ENCODE measurements at regions not wholly inside any gene's neighbourhood (a gene's known extent, or its start where the extent isn't known, plus 50 kb on each side); places are given as distances from the start of the nearest gene placed in this dataset.

- no peak overlapping the region for H3K27ac Mint-ChIP-seq
- ChIA-PET POLR2A (no interaction called here), CTCF (no interaction called here)
- H3K36me3 Mint-ChIP-seq (ENCODE audit: low read depth): no peaks in the 10 kb centered on the region
- H3K27me3 Mint-ChIP-seq: no peaks in the 10 kb centered on the region
- no peaks in the 10 kb centered on the region for H3K4me1 Mint-ChIP-seq
- no peaks in the 10 kb centered on the region for H3K9me3 Mint-ChIP-seq
- DNase-seq: no peak
- no peak overlapping the region for H3K4me3 Mint-ChIP-seq
Measured at GRCh38 chr2:167551416-167551815, 663.1 kb downstream of the XIRP2 start.

- no peaks in the 10 kb centered on the region for H3K9me3 Mint-ChIP-seq
- ChIA-PET CTCF (interaction anchor here (0.5 kb wide), 1 partner anchor 18 kb away, joined by 3 read pairs; no protein-coding TSS in a partner anchor), POLR2A (no interaction called here)
- DNase-seq: no peak
- no peak overlapping the region for H3K4me3 Mint-ChIP-seq
- H3K27ac Mint-ChIP-seq: no peak overlapping the region
- H3K27me3 Mint-ChIP-seq: no peaks in the 10 kb centered on the region
- H3K4me1 Mint-ChIP-seq: no peaks in the 10 kb centered on the region
- H3K36me3 Mint-ChIP-seq (ENCODE audit: low read depth): no peaks in the 10 kb centered on the region
Measured at GRCh38 chr2:167550448-167550847, 662.2 kb downstream of the XIRP2 start.

- H3K27ac Mint-ChIP-seq: no peak overlapping the region
- DNase-seq: no peak
- no peaks in the 10 kb centered on the region for H3K36me3 Mint-ChIP-seq (ENCODE audit: low read depth)
- H3K4me3 Mint-ChIP-seq: no peak overlapping the region
- POLR2A ChIA-PET: no interaction called here
- CTCF ChIA-PET: no interaction called here
- no peaks in the 10 kb centered on the region for H3K4me1 Mint-ChIP-seq
- no peaks in the 10 kb centered on the region for H3K9me3 Mint-ChIP-seq
- H3K27me3 Mint-ChIP-seq: no peaks in the 10 kb centered on the region
Measured at GRCh38 chr2:167548396-167548795, 660.1 kb downstream of the XIRP2 start.

GRCh38 chr2:167544602-167545001 lies 656.3 kb downstream of the XIRP2 start:
- H3K27ac Mint-ChIP-seq: no peak overlapping the region
- no peaks in the 10 kb centered on the region for H3K9me3 Mint-ChIP-seq
- H3K27me3 Mint-ChIP-seq: no peaks in the 10 kb centered on the region
- no peaks in the 10 kb centered on the region for H3K36me3 Mint-ChIP-seq (ENCODE audit: low read depth)
- ChIA-PET POLR2A (no interaction called here), CTCF (interaction anchor here (0.7 kb wide), 1 partner anchor 1303 kb away, joined by 3 read pairs; no protein-coding TSS in a partner anchor)
- H3K4me3 Mint-ChIP-seq: no peak overlapping the region
- H3K4me1 Mint-ChIP-seq: no peaks in the 10 kb centered on the region
- no peak for DNase-seq

- ChIA-PET POLR2A (no interaction called here), CTCF (no interaction called here)
- Mint-ChIP-seq H3K36me3 (ENCODE audit: low read depth) (no peaks in the 10 kb centered on the region), H3K27me3 (no peaks in the 10 kb centered on the region), H3K27ac (no peak overlapping the region), H3K4me1 (no peaks in the 10 kb centered on the region), H3K9me3 (no peaks in the 10 kb centered on the region), H3K4me3 (no peak overlapping the region)
- no peak for DNase-seq
Measured at GRCh38 chr2:167543721-167544120, 655.4 kb downstream of the XIRP2 start.

- no peaks in the 10 kb centered on the region for H3K36me3 Mint-ChIP-seq (ENCODE audit: low read depth)
- H3K27ac Mint-ChIP-seq: no peak overlapping the region
- ChIA-PET CTCF (no interaction called here), POLR2A (no interaction called here)
- H3K27me3 Mint-ChIP-seq: no peaks in the 10 kb centered on the region
- no peaks in the 10 kb centered on the region for H3K9me3 Mint-ChIP-seq
- no peak overlapping the region for H3K4me3 Mint-ChIP-seq
- no peaks in the 10 kb centered on the region for H3K4me1 Mint-ChIP-seq
- DNase-seq: no peak
Measured at GRCh38 chr2:167537743-167538142, 649.5 kb downstream of the XIRP2 start.

- CTCF ChIA-PET: no interaction called here
- POLR2A ChIA-PET: no interaction called here
Measured at GRCh38 chr2:167534443-167534842, 646.2 kb downstream of the XIRP2 start.

GRCh38 chr2:167524786-167525185 lies 636.5 kb downstream of the XIRP2 start:
- Mint-ChIP-seq H3K27me3 (no peaks in the 10 kb centered on the region), H3K27ac (no peak overlapping the region), H3K36me3 (ENCODE audit: low read depth) (no peaks in the 10 kb centered on the region), H3K4me3 (no peak overlapping the region), H3K9me3 (no peaks in the 10 kb centered on the region), H3K4me1 (no peaks in the 10 kb centered on the region)
- DNase-seq: no peak
- CTCF ChIA-PET: no interaction called here
- POLR2A ChIA-PET: no interaction called here

More at GRCh38 chr2:167534443-167534842, 646.2 kb downstream of the XIRP2 start:
- Mint-ChIP-seq H3K27me3 (no peaks in the 10 kb centered on the region), H3K9me3 (no peaks in the 10 kb centered on the region), H3K4me3 (no peak overlapping the region), H3K36me3 (ENCODE audit: low read depth) (no peaks in the 10 kb centered on the region), H3K27ac (no peak overlapping the region), H3K4me1 (no peaks in the 10 kb centered on the region)
- DNase-seq: no peak

- POLR2A ChIA-PET: no interaction called here
Measured at GRCh38 chr2:167510071-167510759, 621.9 kb downstream of the XIRP2 start.

GRCh38 chr2:167509586-167509985 lies 621.3 kb downstream of the XIRP2 start:
- Mint-ChIP-seq H3K4me3 (no peak overlapping the region), H3K27me3 (no peaks in the 10 kb centered on the region), H3K27ac (no peak overlapping the region), H3K36me3 (ENCODE audit: low read depth) (no peaks in the 10 kb centered on the region), H3K4me1 (no peaks in the 10 kb centered on the region), H3K9me3 (no peaks in the 10 kb centered on the region)
- ChIA-PET CTCF (no interaction called here), POLR2A (no interaction called here)
- DNase-seq: no peak

More at GRCh38 chr2:167510071-167510759, 621.9 kb downstream of the XIRP2 start:
- CTCF ChIA-PET: no interaction called here
- Mint-ChIP-seq H3K4me1 (no peaks in the 10 kb centered on the region), H3K4me3 (no peak overlapping the region), H3K9me3 (no peaks in the 10 kb centered on the region), H3K27ac (no peak overlapping the region), H3K27me3 (no peaks in the 10 kb centered on the region), H3K36me3 (ENCODE audit: low read depth) (no peaks in the 10 kb centered on the region)
- no peak for DNase-seq

- no peaks in the 10 kb centered on the region for H3K9me3 Mint-ChIP-seq
- DNase-seq: no peak
- H3K4me3 Mint-ChIP-seq: no peak overlapping the region
- H3K27me3 Mint-ChIP-seq: no peaks in the 10 kb centered on the region
- no peaks in the 10 kb centered on the region for H3K4me1 Mint-ChIP-seq
- H3K36me3 Mint-ChIP-seq (ENCODE audit: low read depth): no peaks in the 10 kb centered on the region
- ChIA-PET POLR2A (no interaction called here), CTCF (no interaction called here)
- no peak overlapping the region for H3K27ac Mint-ChIP-seq
Measured at GRCh38 chr2:167508709-167509108, 620.4 kb downstream of the XIRP2 start.

- DNase-seq: no peak
- Mint-ChIP-seq H3K27ac (no peak overlapping the region), H3K36me3 (ENCODE audit: low read depth) (no peaks in the 10 kb centered on the region), H3K4me1 (no peaks in the 10 kb centered on the region), H3K4me3 (no peak overlapping the region), H3K9me3 (no peaks in the 10 kb centered on the region), H3K27me3 (no peaks in the 10 kb centered on the region)
- CTCF ChIA-PET: no interaction called here
- POLR2A ChIA-PET: no interaction called here
Measured at GRCh38 chr2:167506395-167506794, 618.1 kb downstream of the XIRP2 start.

GRCh38 chr2:167504695-167505094 lies 616.4 kb downstream of the XIRP2 start:
- Mint-ChIP-seq H3K4me1 (no peaks in the 10 kb centered on the region), H3K27me3 (no peaks in the 10 kb centered on the region), H3K36me3 (ENCODE audit: low read depth) (no peaks in the 10 kb centered on the region), H3K9me3 (no peaks in the 10 kb centered on the region), H3K4me3 (no peak overlapping the region), H3K27ac (no peak overlapping the region)
- ChIA-PET POLR2A (no interaction called here), CTCF (no interaction called here)
- no peak for DNase-seq

GRCh38 chr2:167504061-167504460 lies 615.8 kb downstream of the XIRP2 start:
- POLR2A ChIA-PET: no interaction called here
- H3K9me3 Mint-ChIP-seq: no peaks in the 10 kb centered on the region
- CTCF ChIA-PET: no interaction called here
- no peak for DNase-seq
- H3K36me3 Mint-ChIP-seq (ENCODE audit: low read depth): no peaks in the 10 kb centered on the region
- H3K4me1 Mint-ChIP-seq: no peaks in the 10 kb centered on the region
- H3K27me3 Mint-ChIP-seq: no peaks in the 10 kb centered on the region
- H3K4me3 Mint-ChIP-seq: no peak overlapping the region
- no peak overlapping the region for H3K27ac Mint-ChIP-seq
